ENCODE measurements at regions not wholly inside any gene's neighbourhood (a gene's known extent, or its start where the extent isn't known, plus 50 kb on each side); places are given as distances from the start of the nearest gene placed in this dataset.
"Not testable (repeated sequence)": the region's sequence is repeated elsewhere in the genome, so short reads cannot be mapped to it uniquely, and the experiment has no call there.

- in situ Hi-C loops (cut with MboI; ENCODE audit: low sequenced_read_pairs); H3K4me3 ChIP-seq; DNase-seq (ENCODE audit: low spot score in 2 of 2); H3K4me1 ChIP-seq; H3K27me3 ChIP-seq (ENCODE audit: low read depth); H3K36me3 ChIP-seq (replicated peaks); H3K9me3 ChIP-seq: not testable (repeated sequence)
Observed at GRCh38 chr16:29211456-29211855, 195.1 kb downstream of the NPIPB11 start.

GRCh38 chr16:29210299-29211150, 196.0 kb downstream of the NPIPB11 start:
- DNase-seq (ENCODE audit: low spot score in 2 of 2); H3K4me3 ChIP-seq; H3K27me3 ChIP-seq (ENCODE audit: low read depth); H3K36me3 ChIP-seq (replicated peaks); H3K9me3 ChIP-seq; H3K4me1 ChIP-seq; in situ Hi-C loops (cut with MboI; ENCODE audit: low sequenced_read_pairs): not testable (repeated sequence)

- in situ Hi-C loops (cut with MboI; ENCODE audit: low sequenced_read_pairs); H3K4me1 ChIP-seq; DNase-seq (ENCODE audit: low spot score in 2 of 2); H3K36me3 ChIP-seq (replicated peaks); H3K27me3 ChIP-seq (ENCODE audit: low read depth); H3K9me3 ChIP-seq; H3K4me3 ChIP-seq: not testable (repeated sequence)
Observed at GRCh38 chr16:29206120-29206519, 200.4 kb downstream of the NPIPB11 start.

- H3K36me3 ChIP-seq (replicated peaks); in situ Hi-C loops (cut with MboI; ENCODE audit: low sequenced_read_pairs); DNase-seq (ENCODE audit: low spot score in 2 of 2); H3K4me3 ChIP-seq; H3K4me1 ChIP-seq; H3K27me3 ChIP-seq (ENCODE audit: low read depth); H3K9me3 ChIP-seq: not testable (repeated sequence)
Observed at GRCh38 chr16:29205151-29205550, 201.4 kb downstream of the NPIPB11 start.

- DNase-seq (ENCODE audit: low spot score in 2 of 2) = no peak
- H3K4me1 ChIP-seq = no peaks in the 10 kb centered on the region
- in situ Hi-C loops (cut with MboI; ENCODE audit: low sequenced_read_pairs) = no loop called here
- no peak overlapping the region for H3K4me3 ChIP-seq
- H3K9me3 ChIP-seq = no peaks in the 10 kb centered on the region
- no peaks in the 10 kb centered on the region for H3K36me3 ChIP-seq (replicated peaks)
- no peaks in the 10 kb centered on the region for H3K27me3 ChIP-seq (ENCODE audit: low read depth)
Observed at GRCh38 chr16:29204806-29205135, 201.7 kb downstream of the NPIPB11 start.

- in situ Hi-C loops (cut with MboI; ENCODE audit: low sequenced_read_pairs); H3K27me3 ChIP-seq (ENCODE audit: low read depth); H3K4me3 ChIP-seq; H3K9me3 ChIP-seq; DNase-seq (ENCODE audit: low spot score in 2 of 2); H3K36me3 ChIP-seq (replicated peaks); H3K4me1 ChIP-seq: not testable (repeated sequence)
Observed at GRCh38 chr16:29203933-29204805, 202.3 kb downstream of the NPIPB11 start.

GRCh38 chr16:29203046-29203932, 203.2 kb downstream of the NPIPB11 start:
- H3K9me3 ChIP-seq; in situ Hi-C loops (cut with MboI; ENCODE audit: low sequenced_read_pairs); H3K36me3 ChIP-seq (replicated peaks); H3K4me1 ChIP-seq; H3K27me3 ChIP-seq (ENCODE audit: low read depth); DNase-seq (ENCODE audit: low spot score in 2 of 2); H3K4me3 ChIP-seq: not testable (repeated sequence)

- H3K27me3 ChIP-seq (ENCODE audit: low read depth); H3K36me3 ChIP-seq (replicated peaks); H3K9me3 ChIP-seq; in situ Hi-C loops (cut with MboI; ENCODE audit: low sequenced_read_pairs); H3K4me3 ChIP-seq; DNase-seq (ENCODE audit: low spot score in 2 of 2); H3K4me1 ChIP-seq: not testable (repeated sequence)
Observed at GRCh38 chr16:29202642-29203041, 203.9 kb downstream of the NPIPB11 start.

GRCh38 chr16:29202025-29202632, 204.4 kb downstream of the NPIPB11 start:
- H3K9me3 ChIP-seq; DNase-seq (ENCODE audit: low spot score in 2 of 2); H3K4me1 ChIP-seq; H3K36me3 ChIP-seq (replicated peaks); H3K4me3 ChIP-seq; H3K27me3 ChIP-seq (ENCODE audit: low read depth); in situ Hi-C loops (cut with MboI; ENCODE audit: low sequenced_read_pairs): not testable (repeated sequence)

GRCh38 chr16:29201296-29202024, 205.1 kb downstream of the NPIPB11 start:
- DNase-seq (ENCODE audit: low spot score in 2 of 2); H3K27me3 ChIP-seq (ENCODE audit: low read depth); H3K36me3 ChIP-seq (replicated peaks); H3K9me3 ChIP-seq; H3K4me3 ChIP-seq; in situ Hi-C loops (cut with MboI; ENCODE audit: low sequenced_read_pairs); H3K4me1 ChIP-seq: not testable (repeated sequence)

- H3K4me3 ChIP-seq; H3K27me3 ChIP-seq (ENCODE audit: low read depth); in situ Hi-C loops (cut with MboI; ENCODE audit: low sequenced_read_pairs); DNase-seq (ENCODE audit: low spot score in 2 of 2); H3K36me3 ChIP-seq (replicated peaks); H3K4me1 ChIP-seq; H3K9me3 ChIP-seq: not testable (repeated sequence)
Observed at GRCh38 chr16:29200681-29201080, 205.8 kb downstream of the NPIPB11 start.

- in situ Hi-C loops (cut with MboI; ENCODE audit: low sequenced_read_pairs); H3K27me3 ChIP-seq (ENCODE audit: low read depth); DNase-seq (ENCODE audit: low spot score in 2 of 2); H3K4me3 ChIP-seq; H3K36me3 ChIP-seq (replicated peaks); H3K9me3 ChIP-seq; H3K4me1 ChIP-seq: not testable (repeated sequence)
Observed at GRCh38 chr16:29200135-29200601, 206.3 kb downstream of the NPIPB11 start.

- in situ Hi-C loops (cut with MboI; ENCODE audit: low sequenced_read_pairs); H3K4me3 ChIP-seq: not testable (repeated sequence)
Observed at GRCh38 chr16:29199626-29200025, 206.9 kb downstream of the NPIPB11 start.

More at GRCh38 chr16:29199626-29200025, 206.9 kb downstream of the NPIPB11 start:
- H3K4me1 ChIP-seq; DNase-seq (ENCODE audit: low spot score in 2 of 2); H3K27me3 ChIP-seq (ENCODE audit: low read depth); H3K36me3 ChIP-seq (replicated peaks); H3K9me3 ChIP-seq: not testable (repeated sequence)
